ENCODE measurements at regions not wholly inside any gene's neighbourhood (a gene's known extent, or its start where the extent isn't known, plus 50 kb on each side); places are given as distances from the start of the nearest gene placed in this dataset.

- no peaks in the 10 kb centered on the region for H3K4me1 ChIP-seq (ENCODE audit: insufficient read depth, low read length)
- H3K23me2 ChIP-seq (ENCODE audit: insufficient read length, low read depth, low read length, poor library complexity, severe bottlenecking): no peaks in the 10 kb centered on the region
- H3K9me3 Mint-ChIP-seq: no peaks in the 10 kb centered on the region; a peak in 1 of 5 replicates
- no peaks in the 10 kb centered on the region for H3K27me3 Mint-ChIP-seq (ENCODE audit: low read depth)
- no peaks in the 10 kb centered on the region for H3K9me3 ChIP-seq (ENCODE audit: control insufficient read depth, low read depth, low read length)
- H3K79me2 ChIP-seq (ENCODE audit: insufficient read depth, low read length): no peaks in the 10 kb centered on the region
- H3K18ac ChIP-seq (ENCODE audit: insufficient read length, low read depth, low read length): no peak overlapping the region
- H3K79me1 ChIP-seq (ENCODE audit: insufficient read depth, low read depth, low read length, poor library complexity, severe bottlenecking): no peaks in the 10 kb centered on the region
- no peak overlapping the region for H4K8ac ChIP-seq (replicated peaks; ENCODE audit: insufficient read length, low read depth, low read length)
- peaks cover 9 to 11% of the 10 kb centered on the region in 2 experiments for H3K4me1 Mint-ChIP-seq
- H4K20me1 ChIP-seq (ENCODE audit: control insufficient read depth, insufficient read depth, insufficient read length): no peaks in the 10 kb centered on the region
- H3K36me3 Mint-ChIP-seq (ENCODE audit: insufficient read depth in 1 of 3, low read depth in 3 of 3): no peaks in the 10 kb centered on the region
- H2BK5ac ChIP-seq (ENCODE audit: insufficient read length, low read length): no peak overlapping the region
- H3K14ac ChIP-seq (ENCODE audit: insufficient read depth, low read length): no peak overlapping the region
- no peak overlapping the region for H4K91ac ChIP-seq (ENCODE audit: insufficient read length, low read depth, low read length)
- H2BK15ac ChIP-seq (ENCODE audit: low read depth, low read length): no peak overlapping the region
- no peak overlapping the region for H3K9ac ChIP-seq (ENCODE audit: extremely low read depth, insufficient read length, low read length)
- no peak for DNase-seq
- H3K56ac ChIP-seq (ENCODE audit: insufficient read length, low read depth, low read length): no peak overlapping the region
- H3K27ac ChIP-seq (ENCODE audit: insufficient read length, low read depth, low read length): no peak overlapping the region
- H3T11ph ChIP-seq (ENCODE audit: low read length): no peak overlapping the region
- H4K5ac ChIP-seq (ENCODE audit: insufficient read length, low read depth, low read length): no peak overlapping the region
- H3K4me2 ChIP-seq (ENCODE audit: insufficient read depth, insufficient read length, low read length): no peak overlapping the region
- WGBS (ENCODE audit: extremely low coverage, insufficient read length, low lambda C conversion rate): no CpG with 5 or more reads among the region's 3 CpGs
- no peak overlapping the region for H3K27ac Mint-ChIP-seq
- H2AK5ac ChIP-seq (ENCODE audit: insufficient read length, low read length): no peak overlapping the region
- no peak overlapping the region for H2BK12ac ChIP-seq (ENCODE audit: insufficient read length, low read depth, low read length)
- no peak overlapping the region for H2BK20ac ChIP-seq (ENCODE audit: low read depth, low read length, poor library complexity, severe bottlenecking)
- H2BK120ac ChIP-seq (ENCODE audit: low read depth, low read length, poor library complexity, severe bottlenecking): no peak overlapping the region
- no peak overlapping the region for H3K4ac ChIP-seq (ENCODE audit: low read depth, low read length)
- H3K23ac ChIP-seq (ENCODE audit: insufficient read length, low read depth, low read length): no peak overlapping the region
- no peak for TF ChIP-seq CTCF (conservative IDR thresholded peaks at IDR 0.05)
- no peak overlapping the region for H3K4me3 Mint-ChIP-seq
- H3K27me3 ChIP-seq (ENCODE audit: insufficient read depth, low read length): no peaks in the 10 kb centered on the region
- H2AFZ ChIP-seq (ENCODE audit: low read length): no peak overlapping the region
These were observed 368.7 kb downstream of the EFNA5 start for GRCh38 chr5:107301999-107302398.
